HG03520 (cell line): ENCODE measurements at regions not wholly inside any gene's neighbourhood (a gene's known extent, or its start where the extent isn't known, plus 50 kb on each side); places are given as distances from the start of the nearest gene placed in this dataset.

Experiments
- ATAC-seq: cut with Tn5 transposase; IDR thresholded peaks from one replicate; pipeline ENCODE4 v1.9.1; 2021; ENCODE audit warnings: mild to moderate bottlenecking, moderate library complexity; ENCODE audit not compliant: unreplicated experiment

GRCh38 chr13:73970421-73971055 is 163.7 kb downstream of the KLF12 start:
- ATAC-seq: no peak

GRCh38 chr13:73967397-73968165 is 166.6 kb downstream of the KLF12 start:
- ATAC-seq: peak; percentile 100

GRCh38 chr13:73966331-73966730 is 167.9 kb downstream of the KLF12 start:
- no peak for ATAC-seq

DNA sequence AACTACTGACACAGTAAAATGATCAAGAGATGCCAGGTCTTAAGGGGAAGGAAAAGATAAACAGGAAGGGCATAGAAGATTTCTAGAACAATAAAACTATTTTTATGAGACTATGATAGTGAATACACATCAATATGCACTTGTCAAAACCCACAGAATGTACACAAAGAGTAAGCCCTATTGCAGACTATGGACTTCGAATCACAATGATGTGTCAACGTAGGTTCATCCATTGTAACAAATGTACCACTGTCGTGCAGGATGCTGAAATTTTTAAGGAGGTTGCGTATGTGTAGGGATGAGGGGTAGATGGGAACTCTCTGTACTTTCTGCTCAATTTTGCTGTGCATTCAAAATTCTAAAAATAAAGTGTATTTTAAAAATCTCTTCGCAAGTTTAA is 171.9 kb downstream of the KLF12 start:
- no peak for ATAC-seq

DNA sequence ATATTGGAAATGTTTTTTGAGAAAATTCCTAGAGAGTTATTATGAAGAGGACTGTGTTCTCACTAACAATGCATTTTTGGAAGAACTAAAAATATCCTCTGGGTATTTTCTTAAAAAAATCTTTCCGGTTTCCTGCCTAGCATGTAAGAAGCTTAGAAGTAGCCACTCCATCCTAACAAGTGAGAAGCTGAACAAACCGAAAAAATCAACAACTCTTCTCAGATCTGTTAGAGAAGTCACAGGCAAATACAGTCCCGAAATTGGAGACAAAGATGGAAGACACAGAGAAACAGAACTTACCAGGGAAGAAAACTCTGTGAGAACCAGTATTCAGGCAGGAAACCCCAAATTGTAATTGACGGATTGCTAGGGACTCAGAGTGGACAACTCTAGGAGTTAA is 173.0 kb downstream of the KLF12 start:
- ATAC-seq: no peak

DNA sequence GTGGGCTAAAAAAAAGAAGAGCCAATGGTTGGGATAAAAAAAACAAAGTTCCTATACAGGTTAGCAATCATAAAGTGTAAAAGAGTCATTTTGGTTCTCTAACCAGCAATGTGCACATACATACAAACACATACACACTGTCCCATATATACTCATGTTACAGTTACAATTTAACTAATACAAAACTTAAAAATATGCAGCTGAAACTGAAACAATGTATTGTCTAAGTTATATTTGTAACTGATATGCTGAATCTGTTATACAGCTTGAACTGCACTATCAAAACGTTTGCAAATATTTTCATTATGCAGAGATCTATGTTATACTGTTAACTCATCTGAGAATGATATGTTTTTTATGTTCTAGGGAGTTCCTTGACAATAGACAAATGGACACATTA is 173.7 kb downstream of the KLF12 start:
- no peak for ATAC-seq

GRCh38 chr13:73958657-73959397 is 175.4 kb downstream of the KLF12 start:
- no peak for ATAC-seq

GRCh38 chr13:73957889-73958288 is 176.3 kb downstream of the KLF12 start:
- no peak for ATAC-seq

GRCh38 chr13:73956795-73957408 is 177.3 kb downstream of the KLF12 start:
- no peak for ATAC-seq

GRCh38 chr13:73955977-73956500 is 178.2 kb downstream of the KLF12 start:
- ATAC-seq: no peak

GRCh38 chr13:73954808-73955207 is 179.4 kb downstream of the KLF12 start:
- peak; percentile 71 for ATAC-seq

DNA sequence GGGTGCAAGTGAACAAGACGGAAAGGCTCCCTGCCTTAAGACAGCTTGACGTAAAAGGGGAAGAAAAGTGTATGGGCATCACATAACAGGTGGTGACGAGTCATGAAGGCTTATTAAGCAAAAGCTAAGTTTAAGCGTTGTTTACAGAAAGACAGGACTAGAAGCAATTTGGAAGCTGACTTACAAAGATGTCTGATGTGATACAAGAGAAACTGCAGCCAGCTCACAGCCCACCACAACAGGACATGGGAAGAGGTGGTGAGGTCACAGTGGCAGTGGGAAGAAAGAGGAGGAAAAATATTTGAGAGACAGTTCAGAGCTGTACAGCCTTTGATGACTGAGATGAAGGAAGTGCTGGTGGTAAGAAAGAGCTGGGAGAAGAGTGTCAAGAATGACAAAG is 181.6 kb downstream of the KLF12 start:
- no peak for ATAC-seq

- ATAC-seq: peak; percentile 68
Measured at GRCh38 chr13:73948848-73949529, 185.2 kb downstream of the KLF12 start.

- ATAC-seq: no peak
Measured at GRCh38 chr13:73945871-73946270, 188.3 kb downstream of the KLF12 start.

GRCh38 chr13:73945382-73945781 is 188.8 kb downstream of the KLF12 start:
- ATAC-seq: no peak

GRCh38 chr13:73943965-73944233 is 190.3 kb downstream of the KLF12 start:
- no peak for ATAC-seq

GRCh38 chr13:73943137-73943964 is 190.9 kb downstream of the KLF12 start:
- peak; percentile 99 for ATAC-seq

DNA sequence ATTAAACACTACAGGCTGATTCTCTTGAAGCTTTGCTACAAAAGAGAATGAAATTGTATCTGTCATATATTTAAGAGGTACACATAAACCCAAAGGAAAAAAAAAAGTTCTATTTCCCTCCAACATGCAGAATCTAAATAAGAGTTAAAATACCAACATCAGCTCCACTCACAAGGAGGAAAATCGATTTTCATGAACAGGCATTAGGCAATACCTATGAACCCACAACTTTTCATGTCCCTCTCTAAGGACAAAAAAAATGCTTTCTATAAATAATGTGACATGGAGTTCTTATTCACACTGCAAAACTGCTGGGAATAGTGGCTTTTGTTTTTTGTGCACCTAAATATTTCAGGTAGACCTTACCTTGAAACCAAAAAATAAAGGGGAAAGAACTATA is 192.5 kb downstream of the KLF12 start:
- no peak for ATAC-seq

GRCh38 chr13:73940098-73940497 is 194.1 kb downstream of the KLF12 start:
- ATAC-seq: no peak

GRCh38 chr13:73939603-73940002 is 194.6 kb downstream of the KLF12 start:
- ATAC-seq: no peak
